Dermis blood vessel endothelial cell (primary cell): ENCODE measurements at regions not wholly inside any gene's neighbourhood (a gene's known extent, or its start where the extent isn't known, plus 50 kb on each side); places are given as distances from the start of the nearest gene placed in this dataset.
"Not testable (repeated sequence)": the region's sequence is repeated elsewhere in the genome, so short reads cannot be mapped to it uniquely, and the experiment has no call there.

ENCODE experiments used
- DNase-seq: peaks from one replicate; pipeline ENCODE4 v3.0.0; 2010

GRCh38 chr19:33866696-33867095, 70.0 kb downstream of the KCTD15 start:
- DNase-seq = no peak

GRCh38 chr19:33868076-33868735, 71.5 kb downstream of the KCTD15 start:
- DNase-seq = no peak

- DNase-seq = peak; percentile 52
Measured at GRCh38 chr19:33868788-33869412, 72.2 kb downstream of the KCTD15 start.

- not testable (repeated sequence) for DNase-seq
Measured at GRCh38 chr19:33870298-33870932, 73.7 kb downstream of the KCTD15 start.

- no peak for DNase-seq
Measured at GRCh38 chr19:33871605-33872004, 74.9 kb downstream of the KCTD15 start.

GRCh38 chr19:33872445-33873320, 76.0 kb downstream of the KCTD15 start:
- no peak for DNase-seq

GRCh38 chr19:33875071-33875470, 78.4 kb downstream of the KCTD15 start:
- no peak for DNase-seq

- no peak for DNase-seq
Measured at GRCh38 chr19:33876192-33876591, 79.5 kb downstream of the KCTD15 start.

GRCh38 chr19:33878030-33878544, 81.4 kb downstream of the KCTD15 start:
- no peak for DNase-seq

GRCh38 chr19:33878910-33879810, 82.5 kb downstream of the KCTD15 start:
- no peak for DNase-seq

- DNase-seq = peak; percentile 25
Measured at GRCh38 chr19:33879818-33880575, 83.3 kb downstream of the KCTD15 start.

GRCh38 chr19:33883859-33884519, 87.3 kb downstream of the KCTD15 start:
- peak; percentile 93 for DNase-seq

- no peak for DNase-seq
Measured at GRCh38 chr19:33885236-33885635, 88.6 kb downstream of the KCTD15 start.

GRCh38 chr19:33887891-33888290, 91.2 kb downstream of the KCTD15 start:
- DNase-seq = no peak

- DNase-seq = no peak
Measured at GRCh38 chr19:33888665-33889064, 92.0 kb downstream of the KCTD15 start.

- DNase-seq = no peak
Measured at GRCh38 chr19:33890569-33890968, 93.9 kb downstream of the KCTD15 start.

GRCh38 chr19:33891773-33892172, 95.1 kb downstream of the KCTD15 start:
- no peak for DNase-seq

GRCh38 chr19:33894787-33895186, 98.1 kb downstream of the KCTD15 start:
- no peak for DNase-seq

GRCh38 chr19:33895366-33895765, 98.7 kb downstream of the KCTD15 start:
- no peak for DNase-seq

- DNase-seq = no peak
Measured at GRCh38 chr19:33898062-33898677, 101.5 kb downstream of the KCTD15 start.
